Spinal cord (tissue), 9 donors: ENCODE measurements at regions not wholly inside any gene's neighbourhood (a gene's known extent, or its start where the extent isn't known, plus 50 kb on each side); places are given as distances from the start of the nearest gene placed in this dataset.

Source experiments
- DNase-seq, 6 donors: peaks; one replicate each; pipeline versions ENCODE4 v3.0.0 to v3.0.0-alpha.2; 2013 to 2015; ENCODE audit warnings: low spot score in 6 of 6, low read depth in 4 of 6
- H3K27ac ChIP-seq: one replicate; pipeline ENCODE4 v1.5.1; 2013; ENCODE audit warnings: low read depth, low read length, control low read depth
- H3K27me3 ChIP-seq: one replicate; pipeline ENCODE4 v1.6.1; 2013; ENCODE audit warnings: low read length; ENCODE audit not compliant: control insufficient read depth, insufficient read depth
- H3K36me3 ChIP-seq: one replicate; pipeline ENCODE4 v1.6.1; 2013; ENCODE audit warnings: low read length; ENCODE audit not compliant: control insufficient read depth, insufficient read depth
- H3K4me1 ChIP-seq: one replicate; pipeline ENCODE4 v1.6.1; 2013; ENCODE audit warnings: low read length; ENCODE audit not compliant: control insufficient read depth, insufficient read depth
- H3K4me3 ChIP-seq: one replicate; pipeline ENCODE4 v1.5.1; 2013; ENCODE audit warnings: low read depth, low read length, control low read depth
- H3K9me3 ChIP-seq: one replicate; pipeline ENCODE4 v1.6.1; 2013; ENCODE audit warnings: low read length; ENCODE audit not compliant: control insufficient read depth, insufficient read depth
- WGBS: methylation state at CpG from one replicate; pipeline ENCODE4 v1.1.5; 2013; ENCODE audit warnings: missing lambda C conversion rate; ENCODE audit not compliant: insufficient coverage; 5-methylcytosine and 5-hydroxymethylcytosine counted together
- donor health status: healthy.

DNA sequence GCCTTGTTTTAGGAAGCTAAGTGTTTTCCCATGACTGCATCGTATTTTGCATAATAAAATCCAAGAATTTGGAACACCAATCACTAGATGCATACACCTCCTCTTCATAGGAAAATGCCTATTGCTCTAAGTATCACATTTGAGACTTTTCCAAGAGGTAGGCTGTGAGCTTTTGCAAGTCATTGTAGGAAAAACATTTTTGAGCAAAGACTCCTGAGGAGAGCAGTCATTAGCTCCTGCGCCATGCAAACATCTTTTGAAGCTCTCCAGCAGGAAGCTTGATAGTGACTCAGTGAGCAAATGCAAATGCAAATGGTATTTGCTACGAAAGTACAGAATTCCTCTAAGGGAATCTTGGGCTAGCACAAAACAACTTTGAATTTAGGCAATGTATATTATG is 750.4 kb downstream of the QKI start:
- Histone ChIP-seq H3K27me3 (no peaks in the 10 kb centered on the region), H3K4me3 (no peak overlapping the region), H3K9me3 (no peaks in the 10 kb centered on the region), H3K27ac (no peak overlapping the region), H3K4me1 (peaks cover 10% of the 10 kb centered on the region), H3K36me3 (no peaks in the 10 kb centered on the region)
- 100% methylated on average over 1 of the region's 3 CpGs for WGBS
- DNase-seq = peak in 2 of 6 donors; percentile 57 to 58

DNA sequence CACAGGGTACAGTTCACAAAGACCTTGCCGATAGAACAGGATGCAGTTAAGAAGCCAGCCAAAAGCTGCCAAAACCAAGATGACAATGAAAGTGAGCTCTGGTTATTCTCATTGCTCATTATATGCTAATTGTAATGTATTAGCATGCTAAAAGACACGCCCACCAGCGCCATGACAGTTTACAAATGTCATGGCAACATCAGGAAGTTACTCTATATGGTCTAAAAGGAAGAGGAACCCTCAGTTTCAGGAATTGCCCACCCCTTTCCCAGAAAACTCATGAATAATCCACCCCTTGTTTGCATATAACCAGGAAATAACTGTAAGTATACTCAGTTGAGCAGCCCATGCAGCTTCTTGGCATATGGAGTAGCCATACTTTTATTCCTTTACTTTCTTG is 748.7 kb downstream of the QKI start:
- DNase-seq = no peak

DNA sequence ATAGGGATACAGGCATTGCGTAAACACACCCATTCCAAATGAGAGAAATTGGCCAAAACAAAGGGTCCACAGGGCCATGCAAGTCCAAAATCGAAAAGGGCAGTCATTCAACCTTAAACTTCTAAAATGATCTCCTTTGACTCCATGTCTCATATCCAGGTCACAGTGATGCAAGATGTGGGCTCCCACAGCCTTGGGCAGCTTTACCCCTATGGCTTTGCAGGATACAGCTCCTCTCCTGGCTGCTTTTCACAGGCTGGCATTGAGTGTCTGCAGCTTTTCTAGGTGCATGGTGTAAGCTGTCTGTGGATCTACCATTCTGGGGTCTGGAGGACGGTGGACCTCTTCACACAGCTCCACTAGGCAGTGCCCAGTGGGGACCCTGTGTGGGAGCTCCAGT is 744.5 kb downstream of the QKI start:
- Histone ChIP-seq H3K9me3 (no peaks in the 10 kb centered on the region), H3K27me3 (no peaks in the 10 kb centered on the region), H3K4me3 (no peak overlapping the region), H3K4me1 (no peaks in the 10 kb centered on the region), H3K36me3 (no peaks in the 10 kb centered on the region), H3K27ac (no peak overlapping the region)
- WGBS = 89% methylated on average over 3 of the region's 3 CpGs
- no peak for DNase-seq

More for the DNA sequence above, 748.7 kb downstream of the QKI start:
- H3K36me3 ChIP-seq = no peaks in the 10 kb centered on the region
- WGBS = no CpG with 5 or more reads among the region's 3 CpGs
- no peak overlapping the region for H3K27ac ChIP-seq
- H3K27me3 ChIP-seq = no peaks in the 10 kb centered on the region
- no peak overlapping the region for H3K4me3 ChIP-seq
- peaks cover 5% of the 10 kb centered on the region for H3K4me1 ChIP-seq
- H3K9me3 ChIP-seq = no peaks in the 10 kb centered on the region

DNA sequence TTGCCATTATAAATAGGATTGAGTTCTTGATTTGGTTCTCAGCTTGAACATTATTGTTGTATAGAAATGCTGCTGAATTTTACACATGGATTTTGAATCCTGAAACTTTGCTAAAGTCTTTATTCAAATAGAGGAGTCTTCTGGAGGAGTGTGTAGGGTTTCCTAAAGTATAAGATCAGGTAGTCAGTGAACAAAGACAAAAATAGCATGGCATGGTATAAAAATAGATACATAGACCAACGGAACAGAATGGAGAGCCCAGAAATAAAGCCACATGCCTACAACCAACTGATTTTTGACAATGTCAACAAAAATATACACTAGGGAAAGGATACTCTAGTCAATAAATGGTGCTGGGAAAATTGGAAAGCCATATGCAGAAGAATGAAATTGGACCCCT is 740.1 kb downstream of the QKI start:
- H3K27me3 ChIP-seq = no peaks in the 10 kb centered on the region
- H3K4me1 ChIP-seq = peaks cover 19% of the 10 kb centered on the region
- no peaks in the 10 kb centered on the region for H3K36me3 ChIP-seq
- no peaks in the 10 kb centered on the region for H3K9me3 ChIP-seq
- no peak overlapping the region for H3K27ac ChIP-seq
- no peak overlapping the region for H3K4me3 ChIP-seq
- WGBS = no CpG with 5 or more reads among the region's 1 CpG
- DNase-seq = no peak

DNA sequence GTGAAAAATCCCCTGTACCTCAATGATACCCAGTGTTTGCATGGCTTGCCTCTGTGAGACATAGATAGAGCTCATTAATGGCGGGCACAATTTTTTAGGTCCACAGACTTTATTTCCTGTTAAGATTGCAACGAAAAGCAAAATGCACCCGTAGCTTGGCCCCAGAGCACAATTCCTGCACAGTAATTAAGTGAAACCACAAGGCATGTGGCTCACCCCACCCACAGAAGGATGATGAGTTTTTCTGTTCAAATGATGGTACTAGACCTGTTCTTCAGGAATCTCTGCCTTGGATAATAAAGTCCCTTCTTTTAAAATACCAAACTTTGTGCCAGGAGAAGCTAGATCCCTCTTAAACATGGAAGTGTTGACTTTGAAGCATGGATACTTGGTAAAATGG is 738.1 kb downstream of the QKI start:
- no peak for DNase-seq
- no peak overlapping the region for H3K4me3 ChIP-seq
- no peaks in the 10 kb centered on the region for H3K27me3 ChIP-seq
- no CpG with 5 or more reads among the region's 3 CpGs for WGBS
- H3K36me3 ChIP-seq = no peaks in the 10 kb centered on the region
- peak overlapping the region; percentile 78 for H3K27ac ChIP-seq
- peaks cover 23% of the 10 kb centered on the region for H3K4me1 ChIP-seq
- no peaks in the 10 kb centered on the region for H3K9me3 ChIP-seq

DNA sequence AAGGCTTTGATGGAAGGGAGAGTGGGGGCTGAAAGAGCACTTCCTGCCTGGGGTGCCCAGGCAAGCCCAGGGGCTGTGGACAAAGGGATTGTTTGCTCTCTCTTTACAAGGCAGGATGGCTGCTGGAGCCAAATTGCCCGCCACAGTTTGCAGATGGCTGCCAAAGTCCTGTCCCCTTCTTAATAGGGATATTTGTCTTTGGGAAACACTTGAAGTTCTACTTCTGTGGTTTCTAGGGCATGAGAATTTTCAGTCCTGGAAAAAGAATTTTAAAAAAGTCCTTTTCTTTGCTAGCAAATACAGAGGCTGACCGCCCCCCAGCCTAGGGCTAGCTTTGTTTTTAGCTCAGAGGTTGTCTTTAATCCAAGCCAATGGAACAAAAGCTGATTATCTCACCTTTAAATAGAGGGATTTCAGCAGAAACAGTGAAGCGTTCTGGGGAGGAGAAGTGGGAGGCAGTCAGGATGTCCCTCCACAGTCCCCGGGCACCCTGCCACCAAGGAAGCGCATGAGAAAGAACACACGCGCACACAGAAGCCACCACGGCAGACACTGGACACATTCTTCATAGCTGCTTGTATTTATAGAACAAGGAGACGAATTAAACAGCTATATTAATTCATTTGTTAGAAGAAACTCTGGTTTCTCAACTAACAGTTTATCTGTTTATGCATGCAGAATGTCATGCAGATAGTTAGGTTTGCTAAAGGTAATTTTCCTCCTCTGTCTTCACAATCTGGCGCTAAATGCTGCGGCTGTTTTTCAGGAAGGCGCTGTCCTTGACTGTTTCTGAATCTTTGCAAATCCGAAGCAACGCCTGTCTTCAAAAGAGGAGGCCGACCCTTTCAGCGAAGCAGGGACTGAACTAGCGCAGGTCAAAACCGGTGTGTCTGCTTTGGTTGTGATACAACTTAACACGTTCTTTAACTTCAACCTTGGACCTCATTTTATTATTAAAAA is 736.9 kb downstream of the QKI start:
- peak; percentile 70 to 96 (median 86) for DNase-seq

DNA sequence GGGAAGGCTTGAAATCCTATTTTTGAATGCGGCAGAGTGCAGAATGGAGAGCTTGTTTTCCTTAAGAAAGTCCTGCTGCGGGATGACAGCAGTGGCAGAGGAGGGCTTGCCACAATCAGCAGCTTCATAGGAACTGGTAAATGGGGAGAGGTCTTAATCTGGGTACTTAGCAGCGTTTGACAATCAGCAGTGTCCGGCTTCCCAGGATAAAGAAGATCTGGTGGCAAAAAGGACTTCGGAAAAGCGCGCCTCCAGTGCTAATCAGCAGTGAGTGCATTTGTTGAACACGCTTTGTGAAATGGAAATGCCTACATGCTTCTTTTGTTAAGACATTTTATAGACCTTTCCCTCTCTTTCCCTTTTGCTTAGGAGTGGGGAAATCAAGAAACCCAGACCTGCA is 735.7 kb downstream of the QKI start:
- WGBS = 25% methylated on average over 7 of the region's 8 CpGs
- Histone ChIP-seq H3K27ac (peak overlapping the region; percentile 78), H3K36me3 (no peaks in the 10 kb centered on the region), H3K4me1 (peaks cover 23% of the 10 kb centered on the region), H3K4me3 (no peak overlapping the region), H3K27me3 (no peaks in the 10 kb centered on the region), H3K9me3 (no peaks in the 10 kb centered on the region)
- peak in 4 of 6 donors; percentile 26 to 73 (median 52) for DNase-seq

More for the DNA sequence above, 736.9 kb downstream of the QKI start:
- no peak overlapping the region for H3K4me3 ChIP-seq
- 46% methylated on average over 8 of the region's 19 CpGs for WGBS
- peaks cover 23% of the 10 kb centered on the region for H3K4me1 ChIP-seq
- H3K36me3 ChIP-seq = no peaks in the 10 kb centered on the region
- H3K27ac ChIP-seq = peak overlapping the region; percentile 78
- H3K9me3 ChIP-seq = no peaks in the 10 kb centered on the region
- H3K27me3 ChIP-seq = no peaks in the 10 kb centered on the region

DNA sequence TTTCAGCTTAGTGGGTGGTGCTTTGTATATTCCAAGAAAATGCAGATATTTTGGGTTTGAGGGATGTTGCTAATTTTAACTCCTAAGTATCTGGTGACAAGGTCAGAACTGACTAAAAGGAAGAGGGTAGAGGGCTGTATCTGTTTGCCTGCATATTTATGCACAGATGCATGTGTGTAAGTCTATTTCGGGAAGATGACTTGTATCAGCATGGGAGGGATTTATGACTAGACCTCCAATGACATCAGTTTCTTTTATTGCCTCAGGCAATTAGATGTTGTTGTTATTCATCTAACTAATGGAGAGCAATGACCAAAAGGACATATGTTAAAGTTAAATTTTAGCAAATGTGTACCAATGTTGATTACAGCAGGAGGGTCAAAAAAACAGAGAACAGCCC is 734.3 kb downstream of the QKI start:
- no CpG with 5 or more reads among the region's 1 CpG for WGBS
- Histone ChIP-seq H3K27ac (peak overlapping the region; percentile 54), H3K9me3 (no peaks in the 10 kb centered on the region), H3K4me1 (peaks cover 23% of the 10 kb centered on the region), H3K4me3 (no peak overlapping the region), H3K27me3 (no peaks in the 10 kb centered on the region), H3K36me3 (no peaks in the 10 kb centered on the region)
- no peak for DNase-seq

DNA sequence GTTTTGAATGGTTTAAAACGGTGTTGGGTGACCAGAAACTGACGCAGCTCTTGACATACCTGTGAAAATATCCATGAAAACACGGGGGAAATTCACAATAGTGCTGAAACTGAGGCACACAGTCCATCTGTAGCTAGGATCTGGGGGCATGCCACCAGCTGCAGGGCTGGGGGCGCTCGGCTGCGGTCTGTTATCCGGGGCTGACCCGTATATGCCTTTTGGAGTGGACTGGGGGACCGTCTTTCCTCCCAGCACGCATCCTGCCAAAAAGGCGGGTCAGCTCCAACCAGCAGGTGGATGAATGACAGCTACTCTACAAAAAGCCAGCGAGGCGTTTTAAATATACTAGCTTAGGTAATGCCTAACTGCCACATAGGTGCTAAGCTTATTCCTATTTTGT is 729.8 kb downstream of the QKI start:
- H3K4me1 ChIP-seq = peaks cover 2% of the 10 kb centered on the region
- H3K4me3 ChIP-seq = no peak overlapping the region
- no peaks in the 10 kb centered on the region for H3K36me3 ChIP-seq
- no peaks in the 10 kb centered on the region for H3K9me3 ChIP-seq
- DNase-seq = no peak
- WGBS = 94% methylated on average over 12 of the region's 13 CpGs
- no peaks in the 10 kb centered on the region for H3K27me3 ChIP-seq
- no peak overlapping the region for H3K27ac ChIP-seq

DNA sequence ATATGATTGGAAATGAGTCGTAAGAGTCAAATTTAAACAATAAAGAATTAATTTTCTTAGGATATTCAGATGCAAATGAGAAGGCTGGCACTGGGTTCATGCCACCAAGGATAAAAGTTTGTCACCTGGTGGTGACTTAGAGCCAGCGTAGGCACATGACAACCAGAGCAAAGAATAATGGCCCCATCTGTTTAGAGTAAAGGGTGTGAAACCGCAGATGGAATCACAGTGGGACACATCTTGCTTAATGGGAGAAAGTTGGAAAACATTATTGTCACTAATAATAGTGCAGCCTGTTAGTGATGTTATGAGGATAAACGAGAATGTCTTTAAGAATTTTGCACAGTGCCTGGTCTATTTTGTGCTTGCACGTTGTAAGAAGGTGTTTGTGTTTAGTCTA is 727.8 kb downstream of the QKI start:
- Histone ChIP-seq H3K27me3 (no peaks in the 10 kb centered on the region), H3K4me3 (no peak overlapping the region), H3K36me3 (no peaks in the 10 kb centered on the region), H3K27ac (no peak overlapping the region), H3K9me3 (no peaks in the 10 kb centered on the region), H3K4me1 (no peaks in the 10 kb centered on the region)
- peak in 2 of 6 donors; percentile 65 to 69 for DNase-seq
- 34% methylated on average over 4 of the region's 5 CpGs for WGBS
